ENCODE measurements at regions not wholly inside any gene's neighbourhood (a gene's known extent, or its start where the extent isn't known, plus 50 kb on each side); places are given as distances from the start of the nearest gene placed in this dataset.
"Not testable (repeated sequence)": the region's sequence is repeated elsewhere in the genome, so short reads cannot be mapped to it uniquely, and the experiment has no call there.

GRCh38 chr6:8889514-8889913 lies 454.2 kb upstream of the SLC35B3 start:
- no peak for DNase-seq (ENCODE audit: low read depth in 4 of 4, low spot score in 2 of 4)

GRCh38 chr6:8888468-8888867 lies 453.1 kb upstream of the SLC35B3 start:
- DNase-seq (ENCODE audit: low read depth in 4 of 4, low spot score in 2 of 4), result no peak

GRCh38 chr6:8881663-8882062 lies 446.3 kb upstream of the SLC35B3 start:
- DNase-seq (ENCODE audit: low read depth in 4 of 4, low spot score in 2 of 4), result no peak

- DNase-seq (ENCODE audit: low read depth in 4 of 4, low spot score in 2 of 4), result no peak
Measured at GRCh38 chr6:8879334-8879733, 444.0 kb upstream of the SLC35B3 start.

GRCh38 chr6:8875986-8876385 lies 440.6 kb upstream of the SLC35B3 start:
- DNase-seq (ENCODE audit: low read depth in 4 of 4, low spot score in 2 of 4), result no peak

GRCh38 chr6:8872589-8872988 lies 437.2 kb upstream of the SLC35B3 start:
- no peak for DNase-seq (ENCODE audit: low read depth in 4 of 4, low spot score in 2 of 4)

GRCh38 chr6:8865451-8865850 lies 430.1 kb upstream of the SLC35B3 start:
- no peak for DNase-seq (ENCODE audit: low read depth in 4 of 4, low spot score in 2 of 4)

- DNase-seq (ENCODE audit: low read depth in 4 of 4, low spot score in 2 of 4), result no peak
Measured at GRCh38 chr6:8860671-8861070, 425.3 kb upstream of the SLC35B3 start.

- DNase-seq (ENCODE audit: low read depth in 4 of 4, low spot score in 2 of 4), result no peak
Measured at GRCh38 chr6:8859501-8859900, 424.2 kb upstream of the SLC35B3 start.

- no peak for DNase-seq (ENCODE audit: low read depth in 4 of 4, low spot score in 2 of 4)
Measured at GRCh38 chr6:8858854-8859331, 423.5 kb upstream of the SLC35B3 start.

- DNase-seq (ENCODE audit: low read depth in 4 of 4, low spot score in 2 of 4), result no peak
Measured at GRCh38 chr6:8857160-8857559, 421.8 kb upstream of the SLC35B3 start.

GRCh38 chr6:8855411-8855810 lies 420.1 kb upstream of the SLC35B3 start:
- DNase-seq (ENCODE audit: low read depth in 4 of 4, low spot score in 2 of 4), result no peak

GRCh38 chr6:8852332-8852731 lies 417.0 kb upstream of the SLC35B3 start:
- no peak for DNase-seq (ENCODE audit: low read depth in 4 of 4, low spot score in 2 of 4)

GRCh38 chr6:8846680-8847079 lies 411.3 kb upstream of the SLC35B3 start:
- not testable (repeated sequence) for DNase-seq (ENCODE audit: low read depth in 4 of 4, low spot score in 2 of 4)

- no peak for DNase-seq (ENCODE audit: low read depth in 4 of 4, low spot score in 2 of 4)
Measured at GRCh38 chr6:8845690-8846089, 410.3 kb upstream of the SLC35B3 start.

GRCh38 chr6:8844968-8845367 lies 409.6 kb upstream of the SLC35B3 start:
- DNase-seq (ENCODE audit: low read depth in 4 of 4, low spot score in 2 of 4), result no peak

- DNase-seq (ENCODE audit: low read depth in 4 of 4, low spot score in 2 of 4), result no peak
Measured at GRCh38 chr6:8839626-8840025, 404.3 kb upstream of the SLC35B3 start.

GRCh38 chr6:8837343-8837742 lies 402.0 kb upstream of the SLC35B3 start:
- DNase-seq (ENCODE audit: low read depth in 4 of 4, low spot score in 2 of 4), result no peak

- DNase-seq (ENCODE audit: low read depth in 4 of 4, low spot score in 2 of 4), result not testable (repeated sequence)
Measured at GRCh38 chr6:8832695-8833094, 397.4 kb upstream of the SLC35B3 start.

- no peak for DNase-seq (ENCODE audit: low read depth in 4 of 4, low spot score in 2 of 4)
Measured at GRCh38 chr6:8831366-8832152, 396.2 kb upstream of the SLC35B3 start.

GRCh38 chr6:8830794-8831193 lies 395.4 kb upstream of the SLC35B3 start:
- DNase-seq (ENCODE audit: low read depth in 4 of 4, low spot score in 2 of 4), result no peak

- no peak for DNase-seq (ENCODE audit: low read depth in 4 of 4, low spot score in 2 of 4)
Measured at GRCh38 chr6:8829796-8830195, 394.5 kb upstream of the SLC35B3 start.

- no peak for DNase-seq (ENCODE audit: low read depth in 4 of 4, low spot score in 2 of 4)
Measured at GRCh38 chr6:8829296-8829695, 394.0 kb upstream of the SLC35B3 start.
